ENCODE measurements at regions not wholly inside any gene's neighbourhood (a gene's known extent, or its start where the extent isn't known, plus 50 kb on each side); places are given as distances from the start of the nearest gene placed in this dataset.
"Not testable (repeated sequence)": the region's sequence is repeated elsewhere in the genome, so short reads cannot be mapped to it uniquely, and the experiment has no call there.

GRCh38 chr9:40221596-40222233 lies 866.2 kb downstream of the SPATA31A1 start:
- TF ChIP-seq, protein P1, sequence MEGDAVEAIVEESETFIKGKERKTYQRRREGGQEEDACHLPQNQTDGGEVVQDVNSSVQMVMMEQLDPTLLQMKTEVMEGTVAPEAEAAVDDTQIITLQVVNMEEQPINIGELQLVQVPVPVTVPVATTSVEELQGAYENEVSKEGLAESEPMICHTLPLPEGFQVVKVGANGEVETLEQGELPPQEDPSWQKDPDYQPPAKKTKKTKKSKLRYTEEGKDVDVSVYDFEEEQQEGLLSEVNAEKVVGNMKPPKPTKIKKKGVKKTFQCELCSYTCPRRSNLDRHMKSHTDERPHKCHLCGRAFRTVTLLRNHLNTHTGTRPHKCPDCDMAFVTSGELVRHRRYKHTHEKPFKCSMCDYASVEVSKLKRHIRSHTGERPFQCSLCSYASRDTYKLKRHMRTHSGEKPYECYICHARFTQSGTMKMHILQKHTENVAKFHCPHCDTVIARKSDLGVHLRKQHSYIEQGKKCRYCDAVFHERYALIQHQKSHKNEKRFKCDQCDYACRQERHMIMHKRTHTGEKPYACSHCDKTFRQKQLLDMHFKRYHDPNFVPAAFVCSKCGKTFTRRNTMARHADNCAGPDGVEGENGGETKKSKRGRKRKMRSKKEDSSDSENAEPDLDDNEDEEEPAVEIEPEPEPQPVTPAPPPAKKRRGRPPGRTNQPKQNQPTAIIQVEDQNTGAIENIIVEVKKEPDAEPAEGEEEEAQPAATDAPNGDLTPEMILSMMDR (IDR thresholded peaks at IDR 0.05; ENCODE audit: borderline replicate concordance, extremely low read depth, low read length, poor library complexity, severe bottlenecking): not testable (repeated sequence)
- TF ChIP-seq EZH2 (IDR thresholded peaks at IDR 0.05; ENCODE audit: borderline replicate concordance, low read depth, low read length, severe bottlenecking): not testable (repeated sequence)
